Body of pancreas (tissue), 4 donors: ENCODE measurements at regions not wholly inside any gene's neighbourhood (a gene's known extent, or its start where the extent isn't known, plus 50 kb on each side); places are given as distances from the start of the nearest gene placed in this dataset.

Experiments used
- CTCF ChIP-seq, 7 experiments: fragments of 450-650 bp in 4 of 7; fragments of 200-600 bp in 3 of 7; sonication (generic) in 3 of 7; IDR thresholded peaks; one replicate each; pipeline ENCODE4 v1.5.1; 2016 to 2019; ENCODE audit warnings: antibody characterized with exemption in 7 of 7
- POLR2A ChIP-seq, 3 donors: fragments of 450-650 bp; IDR thresholded peaks; one replicate each; pipeline ENCODE4 v1.6.1; 2016; ENCODE audit warnings: antibody characterized with exemption in 3 of 3, mild to moderate bottlenecking in 2 of 3

- TF ChIP-seq POLR2A (IDR thresholded peaks at IDR 0.05) (no peak), CTCF (IDR thresholded peaks at IDR 0.05) (no peak)
Observed at GRCh38 chr12:29943683-29944082, 159.9 kb upstream of the TMTC1 start.
